Nephron (organoid): ENCODE measurements at regions not wholly inside any gene's neighbourhood (a gene's known extent, or its start where the extent isn't known, plus 50 kb on each side); places are given as distances from the start of the nearest gene placed in this dataset.
"Not testable (repeated sequence)": the region's sequence is repeated elsewhere in the genome, so short reads cannot be mapped to it uniquely, and the experiment has no call there.

Source experiments
- H3K27ac Mint-ChIP-seq, 3 experiments: 2 replicates each; pipeline ENCODE4 v1.8.0; 2020; ENCODE audit warnings: mixed read lengths in 3 of 3, mild to moderate bottlenecking in 2 of 3, moderate library complexity in 1 of 3
- H3K27me3 Mint-ChIP-seq: 2 replicates; pipeline ENCODE4 v1.8.0; 2021; ENCODE audit warnings: low read depth, mild to moderate bottlenecking, moderate library complexity, mixed read lengths
- H3K36me3 Mint-ChIP-seq: 2 replicates; pipeline ENCODE4 v1.8.0; 2020; ENCODE audit warnings: low read depth, mixed read lengths
- H3K4me1 Mint-ChIP-seq: 2 replicates; pipeline ENCODE4 v1.8.0; 2020; ENCODE audit warnings: mixed read lengths
- H3K4me3 Mint-ChIP-seq, 3 experiments: 2 replicates each; pipeline ENCODE4 v1.8.0; 2020; ENCODE audit warnings: mild to moderate bottlenecking in 3 of 3, mixed read lengths in 3 of 3, moderate library complexity in 2 of 3
- H3K9me3 Mint-ChIP-seq: 2 replicates; pipeline ENCODE4 v1.8.0; 2020; ENCODE audit warnings: mixed read lengths
- CTCF ChIP-seq, 3 experiments: fragments of 200-600 bp; sonication (generic); IDR thresholded peaks; one replicate each; pipeline ENCODE4 v1.5.0; 2021; ENCODE audit warnings: antibody characterized with exemption in 3 of 3; ENCODE audit not compliant: unreplicated experiment in 3 of 3

GRCh38 chrX:47749185-47749967, 87.3 kb upstream of the ZNF81 start:
- Mint-ChIP-seq H3K9me3 (no peaks in the 10 kb centered on the region), H3K27me3 (no peaks in the 10 kb centered on the region), H3K4me3 (no peak overlapping the region), H3K36me3 (no peaks in the 10 kb centered on the region), H3K27ac (peak overlapping the region in 2 of 3 experiments; percentile 68 to 88), H3K4me1 (peaks cover 54% of the 10 kb centered on the region)
- no peak for TF ChIP-seq CTCF (IDR thresholded peaks at IDR 0.05; ENCODE audit: unreplicated experiment in 3 of 3)

GRCh38 chrX:47748576-47748975, 88.1 kb upstream of the ZNF81 start:
- peaks cover 54% of the 10 kb centered on the region for H3K4me1 Mint-ChIP-seq
- no peak for TF ChIP-seq CTCF (IDR thresholded peaks at IDR 0.05; ENCODE audit: unreplicated experiment in 3 of 3)
- H3K9me3 Mint-ChIP-seq: no peaks in the 10 kb centered on the region
- H3K27me3 Mint-ChIP-seq: no peaks in the 10 kb centered on the region
- no peaks in the 10 kb centered on the region for H3K36me3 Mint-ChIP-seq
- peak overlapping the region in 2 of 3 experiments; percentile 68 to 88 for H3K27ac Mint-ChIP-seq
- H3K4me3 Mint-ChIP-seq: no peak overlapping the region

- no peaks in the 10 kb centered on the region for H3K36me3 Mint-ChIP-seq
- peaks cover 63% of the 10 kb centered on the region for H3K4me1 Mint-ChIP-seq
- H3K9me3 Mint-ChIP-seq: peaks cover 3% of the 10 kb centered on the region
- no peak overlapping the region for H3K4me3 Mint-ChIP-seq
- H3K27me3 Mint-ChIP-seq: no peaks in the 10 kb centered on the region
- no peak for TF ChIP-seq CTCF (IDR thresholded peaks at IDR 0.05; ENCODE audit: unreplicated experiment in 3 of 3)
- H3K27ac Mint-ChIP-seq: peak overlapping the region; percentile 71 to 88 (median 83)
These were observed 87.5 kb upstream of the UXT start for GRCh38 chrX:47746446-47746845.

GRCh38 chrX:47745416-47745815, 86.4 kb upstream of the UXT start:
- peaks cover 3% of the 10 kb centered on the region for H3K9me3 Mint-ChIP-seq
- H3K27ac Mint-ChIP-seq: peak overlapping the region; percentile 71 to 88 (median 83)
- H3K4me3 Mint-ChIP-seq: no peak overlapping the region
- H3K27me3 Mint-ChIP-seq: no peaks in the 10 kb centered on the region
- peaks cover 53% of the 10 kb centered on the region for H3K4me1 Mint-ChIP-seq
- H3K36me3 Mint-ChIP-seq: no peaks in the 10 kb centered on the region
- no peak for TF ChIP-seq CTCF (IDR thresholded peaks at IDR 0.05; ENCODE audit: unreplicated experiment in 3 of 3)

GRCh38 chrX:47743504-47743903, 84.5 kb upstream of the UXT start:
- peak overlapping the region in 2 of 3 experiments; percentile 86 to 92 for H3K27ac Mint-ChIP-seq
- H3K4me3 Mint-ChIP-seq: no peak overlapping the region
- no peak for TF ChIP-seq CTCF (IDR thresholded peaks at IDR 0.05; ENCODE audit: unreplicated experiment in 3 of 3)
- no peaks in the 10 kb centered on the region for H3K36me3 Mint-ChIP-seq
- peaks cover 38% of the 10 kb centered on the region for H3K4me1 Mint-ChIP-seq
- H3K27me3 Mint-ChIP-seq: no peaks in the 10 kb centered on the region
- peaks cover 10% of the 10 kb centered on the region for H3K9me3 Mint-ChIP-seq

GRCh38 chrX:47738870-47739269, 79.9 kb upstream of the UXT start:
- H3K36me3 Mint-ChIP-seq, H3K4me3 Mint-ChIP-seq: not testable (repeated sequence)

More at GRCh38 chrX:47738870-47739269, 79.9 kb upstream of the UXT start:
- H3K9me3 Mint-ChIP-seq: peaks cover 13% of the 10 kb centered on the region
- not testable (repeated sequence) for H3K27ac Mint-ChIP-seq, H3K27me3 Mint-ChIP-seq
- peaks cover 11% of the 10 kb centered on the region for H3K4me1 Mint-ChIP-seq
